Osteocyte (in vitro differentiated cells): ENCODE measurements at regions not wholly inside any gene's neighbourhood (a gene's known extent, or its start where the extent isn't known, plus 50 kb on each side); places are given as distances from the start of the nearest gene placed in this dataset.

Experiments
- DNase-seq: peaks from one replicate; pipeline ENCODE4 v3.0.0; 2021; ENCODE audit warnings: mixed read lengths; ENCODE audit not compliant: unreplicated experiment; ENCODE audit errors: extremely low spot score
- H3K27ac Mint-ChIP-seq: one replicate; pipeline ENCODE4 v1.8.0; 2021; ENCODE audit warnings: mild to moderate bottlenecking, mixed read lengths; ENCODE audit not compliant: unreplicated experiment
- H3K27me3 Mint-ChIP-seq: one replicate; pipeline ENCODE4 v1.8.0; 2021; ENCODE audit warnings: mixed read lengths; ENCODE audit not compliant: unreplicated experiment
- H3K36me3 Mint-ChIP-seq: one replicate; pipeline ENCODE4 v1.8.0; 2021; ENCODE audit warnings: mixed read lengths; ENCODE audit not compliant: unreplicated experiment
- H3K4me1 Mint-ChIP-seq: one replicate; pipeline ENCODE4 v1.8.0; 2021; ENCODE audit warnings: mixed read lengths; ENCODE audit not compliant: unreplicated experiment
- H3K4me3 Mint-ChIP-seq: one replicate; pipeline ENCODE4 v1.8.0; 2021; ENCODE audit warnings: mild to moderate bottlenecking, moderate library complexity, mixed read lengths; ENCODE audit not compliant: unreplicated experiment
- H3K9me3 Mint-ChIP-seq: one replicate; pipeline ENCODE4 v1.8.0; 2021; ENCODE audit warnings: mixed read lengths; ENCODE audit not compliant: unreplicated experiment
- TF ChIP-seq, protein P1 (sequence below): fragments of 200-600 bp; sonication (generic); IDR thresholded peaks from 2 replicates; pipeline ENCODE4 v1.5.0; 2021; ENCODE audit warnings: antibody characterized with exemption, mild to moderate bottlenecking, moderate library complexity

DNA sequence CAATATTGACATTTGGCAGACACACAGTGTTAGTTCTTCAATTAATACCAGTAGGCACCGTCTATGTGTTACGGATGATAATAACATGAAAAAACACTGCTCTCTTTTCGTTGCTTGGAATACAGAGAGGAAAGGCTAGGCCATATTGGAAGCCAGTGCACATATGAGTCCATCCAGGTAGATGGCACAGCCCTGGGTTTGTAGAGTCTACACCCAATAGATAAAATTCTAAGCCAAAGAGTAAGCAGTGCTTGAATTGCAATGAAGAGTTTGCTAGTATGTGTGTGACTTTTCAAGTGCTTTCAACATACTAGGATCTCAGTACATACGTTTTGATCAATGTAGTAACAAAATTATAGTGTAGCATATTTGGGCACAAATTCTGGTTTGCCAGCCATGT is 243.3 kb upstream of the AVPR1A start:
- H3K27me3 Mint-ChIP-seq, result peaks cover 3% of the 10 kb centered on the region
- no peaks in the 10 kb centered on the region for H3K4me1 Mint-ChIP-seq
- TF ChIP-seq, protein P1, sequence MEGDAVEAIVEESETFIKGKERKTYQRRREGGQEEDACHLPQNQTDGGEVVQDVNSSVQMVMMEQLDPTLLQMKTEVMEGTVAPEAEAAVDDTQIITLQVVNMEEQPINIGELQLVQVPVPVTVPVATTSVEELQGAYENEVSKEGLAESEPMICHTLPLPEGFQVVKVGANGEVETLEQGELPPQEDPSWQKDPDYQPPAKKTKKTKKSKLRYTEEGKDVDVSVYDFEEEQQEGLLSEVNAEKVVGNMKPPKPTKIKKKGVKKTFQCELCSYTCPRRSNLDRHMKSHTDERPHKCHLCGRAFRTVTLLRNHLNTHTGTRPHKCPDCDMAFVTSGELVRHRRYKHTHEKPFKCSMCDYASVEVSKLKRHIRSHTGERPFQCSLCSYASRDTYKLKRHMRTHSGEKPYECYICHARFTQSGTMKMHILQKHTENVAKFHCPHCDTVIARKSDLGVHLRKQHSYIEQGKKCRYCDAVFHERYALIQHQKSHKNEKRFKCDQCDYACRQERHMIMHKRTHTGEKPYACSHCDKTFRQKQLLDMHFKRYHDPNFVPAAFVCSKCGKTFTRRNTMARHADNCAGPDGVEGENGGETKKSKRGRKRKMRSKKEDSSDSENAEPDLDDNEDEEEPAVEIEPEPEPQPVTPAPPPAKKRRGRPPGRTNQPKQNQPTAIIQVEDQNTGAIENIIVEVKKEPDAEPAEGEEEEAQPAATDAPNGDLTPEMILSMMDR, result no peak
- H3K27ac Mint-ChIP-seq, result no peak overlapping the region
- no peaks in the 10 kb centered on the region for H3K36me3 Mint-ChIP-seq
- H3K4me3 Mint-ChIP-seq, result no peak overlapping the region
- no peak for DNase-seq
- H3K9me3 Mint-ChIP-seq, result peaks cover 6% of the 10 kb centered on the region

DNA sequence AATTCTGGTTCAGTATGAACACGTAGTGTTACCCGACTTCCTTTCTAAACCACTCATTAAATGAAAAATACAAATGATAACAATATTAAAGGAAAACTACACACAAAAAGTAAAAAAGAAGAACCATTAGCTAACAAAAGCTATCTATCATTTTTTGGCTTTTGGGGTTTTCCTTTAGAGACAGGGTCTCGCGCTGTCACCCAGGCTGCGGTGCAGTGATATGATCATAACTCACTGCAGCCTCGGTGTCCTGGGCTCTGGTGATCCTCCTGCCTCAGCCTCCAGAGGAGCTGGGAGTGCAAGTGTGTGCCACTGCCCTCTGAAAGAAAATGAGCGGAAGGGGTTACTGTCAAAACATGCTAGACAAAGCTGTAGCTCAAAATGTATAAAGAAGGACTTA is 238.2 kb upstream of the AVPR1A start:
- no peaks in the 10 kb centered on the region for H3K36me3 Mint-ChIP-seq
- TF ChIP-seq, protein P1, result no peak
- H3K27ac Mint-ChIP-seq, result no peak overlapping the region
- H3K4me1 Mint-ChIP-seq, result no peaks in the 10 kb centered on the region
- peaks cover 3% of the 10 kb centered on the region for H3K27me3 Mint-ChIP-seq
- H3K4me3 Mint-ChIP-seq, result no peak overlapping the region
- no peaks in the 10 kb centered on the region for H3K9me3 Mint-ChIP-seq
- DNase-seq, result no peak

DNA sequence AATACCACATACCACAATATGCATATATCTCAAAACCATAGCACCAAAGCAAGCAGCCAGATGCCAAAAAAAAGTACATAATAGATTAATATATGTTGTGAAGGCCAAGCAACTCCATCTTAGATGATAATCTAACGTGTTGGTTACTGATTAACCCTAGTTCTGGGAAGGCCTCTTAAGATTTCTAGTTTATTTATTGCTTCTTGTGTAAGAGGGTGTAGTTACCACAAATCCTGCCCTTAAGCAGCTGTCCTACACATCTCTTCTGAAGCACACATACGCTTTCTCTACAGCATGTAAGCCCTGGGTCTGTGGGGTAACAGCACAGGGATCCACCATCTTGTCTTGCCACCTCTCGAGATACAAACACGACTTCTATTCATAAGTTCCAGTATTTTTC is 236.8 kb upstream of the AVPR1A start:
- TF ChIP-seq, protein P1, result no peak
- no peaks in the 10 kb centered on the region for H3K9me3 Mint-ChIP-seq
- peaks cover 2% of the 10 kb centered on the region for H3K4me1 Mint-ChIP-seq
- DNase-seq, result no peak
- H3K4me3 Mint-ChIP-seq, result no peak overlapping the region
- peaks cover 3% of the 10 kb centered on the region for H3K27me3 Mint-ChIP-seq
- no peak overlapping the region for H3K27ac Mint-ChIP-seq
- no peaks in the 10 kb centered on the region for H3K36me3 Mint-ChIP-seq

DNA sequence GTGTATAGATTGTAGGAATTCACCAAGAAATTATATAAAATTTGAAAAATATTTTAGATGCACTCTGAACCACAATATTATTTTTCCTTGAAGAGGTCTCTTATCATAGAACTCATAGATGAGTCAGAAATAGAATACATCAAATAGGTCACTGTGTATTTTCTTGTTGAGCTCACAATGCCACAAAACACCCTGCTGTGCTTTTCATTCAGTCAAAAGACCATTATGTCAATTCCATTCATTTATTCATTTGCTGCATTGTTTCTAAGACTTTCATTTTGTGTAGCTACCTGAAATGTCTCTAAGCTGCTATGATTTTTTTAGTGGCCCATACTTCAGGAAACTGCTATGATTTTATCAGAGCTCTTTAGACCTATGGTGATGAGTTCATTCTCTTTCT is 231.9 kb upstream of the AVPR1A start:
- Mint-ChIP-seq H3K4me1 (peaks cover 2% of the 10 kb centered on the region), H3K36me3 (no peaks in the 10 kb centered on the region), H3K9me3 (no peaks in the 10 kb centered on the region), H3K4me3 (no peak overlapping the region), H3K27ac (no peak overlapping the region), H3K27me3 (peaks cover 24% of the 10 kb centered on the region)
- TF ChIP-seq, protein P1, result no peak
- DNase-seq, result no peak

DNA sequence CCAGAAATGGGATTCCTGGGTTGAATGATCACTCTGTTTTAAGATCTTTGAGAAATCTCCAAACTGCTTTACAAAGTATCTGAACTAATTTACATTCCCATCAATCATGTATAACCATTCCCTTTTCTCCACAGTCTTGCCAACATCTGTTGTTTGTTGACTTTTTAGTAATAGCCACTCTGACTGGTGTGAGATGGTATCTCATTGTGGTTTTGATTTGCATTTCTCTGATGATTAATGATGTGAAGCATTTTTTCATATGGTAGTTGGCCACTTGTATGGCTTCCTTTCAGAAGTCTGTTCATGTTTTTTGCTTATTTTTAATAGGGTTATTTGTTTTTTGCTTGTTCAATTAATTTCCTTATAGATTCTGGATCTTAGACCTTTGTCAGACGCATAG is 211.8 kb upstream of the AVPR1A start:
- no peak overlapping the region for H3K27ac Mint-ChIP-seq
- peaks cover 2% of the 10 kb centered on the region for H3K9me3 Mint-ChIP-seq
- TF ChIP-seq, protein P1, result no peak
- H3K27me3 Mint-ChIP-seq, result peaks cover 5% of the 10 kb centered on the region
- peaks cover 7% of the 10 kb centered on the region for H3K4me1 Mint-ChIP-seq
- H3K36me3 Mint-ChIP-seq, result no peaks in the 10 kb centered on the region
- DNase-seq, result no peak
- H3K4me3 Mint-ChIP-seq, result no peak overlapping the region
